ENCODE measurements at regions not wholly inside any gene's neighbourhood (a gene's known extent, or its start where the extent isn't known, plus 50 kb on each side); places are given as distances from the start of the nearest gene placed in this dataset.

GRCh38 chr2:161564906-161565305 lies 59.3 kb upstream of the SLC4A10 start:
- TF ChIP-seq CTCF (conservative IDR thresholded peaks at IDR 0.05 in 1 of 2, IDR thresholded peaks at IDR 0.05 in 1 of 2; ENCODE audit: low read depth in 1 of 2, low read length in 2 of 2) = no peak
- no peak for TF ChIP-seq EZH2 (IDR thresholded peaks at IDR 0.05; ENCODE audit: low read length, missing control alignments)

Measured in fibroblast of lung (primary cell).